ENCODE measurements at regions not wholly inside any gene's neighbourhood (a gene's known extent, or its start where the extent isn't known, plus 50 kb on each side); places are given as distances from the start of the nearest gene placed in this dataset.
"Not testable (repeated sequence)": the region's sequence is repeated elsewhere in the genome, so short reads cannot be mapped to it uniquely, and the experiment has no call there.

GRCh38 chr12:24659016-24659415 lies 289.9 kb downstream of the BCAT1 start:
- no peak for ATAC-seq
- TF ChIP-seq EZH2 (IDR thresholded peaks at IDR 0.05; ENCODE audit: low read length, unreplicated experiment) (no peak), EZH2phosphoT487 (IDR thresholded peaks at IDR 0.05; ENCODE audit: borderline replicate concordance, low read length) (no peak)
- Histone ChIP-seq H3K4me2 (ENCODE audit: low read length) (no peak overlapping the region), H3K9me3 (ENCODE audit: low read length) (no peaks in the 10 kb centered on the region), H3F3A (ENCODE audit: low read length, unreplicated experiment) (no peaks in the 10 kb centered on the region), H3K27me3 (ENCODE audit: low read length) (no peaks in the 10 kb centered on the region), H3K4me1 (ENCODE audit: insufficient read depth, low read length) (no peaks in the 10 kb centered on the region), H3K36me3 (ENCODE audit: low read depth, low read length) (no peaks in the 10 kb centered on the region), H3K9ac (ENCODE audit: low read length) (no peak overlapping the region), H3K4me3 (ENCODE audit: low read length) (no peak overlapping the region), H3K79me2 (ENCODE audit: low read length) (no peaks in the 10 kb centered on the region), H3K9me2 (replicated peaks; ENCODE audit: low read length) (no peaks in the 10 kb centered on the region), H2AFZ (ENCODE audit: low read length) (no peak overlapping the region), H3K27ac (ENCODE audit: low read length) (no peak overlapping the region), H4K20me1 (ENCODE audit: low read length) (no peaks in the 10 kb centered on the region)
- DNase-seq = no peak
- intact Hi-C loops (cut with micrococcal nuclease) = no loop called here
- POLR2A ChIA-PET (ENCODE audit: unreplicated experiment) = no interaction called here
- BruUV-seq (replicated peaks) = no TSS peak
- CTCF ChIA-PET = no interaction called here

- ATAC-seq; H3K27ac ChIP-seq (ENCODE audit: low read length); H3K4me1 ChIP-seq (ENCODE audit: insufficient read depth, low read length); H3K4me2 ChIP-seq (ENCODE audit: low read length); H2AFZ ChIP-seq (ENCODE audit: low read length); H3K4me3 ChIP-seq (ENCODE audit: low read length); H3F3A ChIP-seq (ENCODE audit: low read length, unreplicated experiment); DNase-seq; H3K36me3 ChIP-seq (ENCODE audit: low read depth, low read length); POLR2A ChIA-PET (ENCODE audit: unreplicated experiment); CTCF ChIA-PET; H4K20me1 ChIP-seq (ENCODE audit: low read length); H3K79me2 ChIP-seq (ENCODE audit: low read length); BruUV-seq (replicated peaks); H3K9me2 ChIP-seq (replicated peaks; ENCODE audit: low read length); H3K27me3 ChIP-seq (ENCODE audit: low read length); H3K9ac ChIP-seq (ENCODE audit: low read length); intact Hi-C loops (cut with micrococcal nuclease); H3K9me3 ChIP-seq (ENCODE audit: low read length): not testable (repeated sequence)
Measured at GRCh38 chr12:24654344-24654743, 294.6 kb downstream of the BCAT1 start.

GRCh38 chr12:24649634-24650033 lies 299.3 kb downstream of the BCAT1 start:
- TF ChIP-seq EZH2 (IDR thresholded peaks at IDR 0.05; ENCODE audit: low read length, unreplicated experiment) = no peak
- no peak for TF ChIP-seq CTCF (conservative IDR thresholded peaks at IDR 0.05; ENCODE audit: low read depth, low read length)
- no peak for TF ChIP-seq EZH2phosphoT487 (IDR thresholded peaks at IDR 0.05; ENCODE audit: borderline replicate concordance, low read length)
- H3K27me3 ChIP-seq (ENCODE audit: low read length) = no peaks in the 10 kb centered on the region
- no peak overlapping the region for H3K27ac ChIP-seq (ENCODE audit: low read length)
- no peaks in the 10 kb centered on the region for H3K36me3 ChIP-seq (ENCODE audit: low read depth, low read length)
- no peak for ATAC-seq
- H3K4me3 ChIP-seq (ENCODE audit: low read length) = no peak overlapping the region
- H3K9ac ChIP-seq (ENCODE audit: low read length) = no peak overlapping the region
- no peaks in the 10 kb centered on the region for H3K4me1 ChIP-seq (ENCODE audit: insufficient read depth, low read length)
- intact Hi-C loops (cut with micrococcal nuclease) = no loop called here
- POLR2A ChIA-PET (ENCODE audit: unreplicated experiment) = no interaction called here
- no peaks in the 10 kb centered on the region for H3K9me3 ChIP-seq (ENCODE audit: low read length)
- no peaks in the 10 kb centered on the region for H4K20me1 ChIP-seq (ENCODE audit: low read length)
- H3K4me2 ChIP-seq (ENCODE audit: low read length) = no peak overlapping the region
- DNase-seq = no peak
- H3F3A ChIP-seq (ENCODE audit: low read length, unreplicated experiment) = no peaks in the 10 kb centered on the region
- BruUV-seq (replicated peaks) = no TSS peak
- H2AFZ ChIP-seq (ENCODE audit: low read length) = no peak overlapping the region
- H3K79me2 ChIP-seq (ENCODE audit: low read length) = no peaks in the 10 kb centered on the region
- no peaks in the 10 kb centered on the region for H3K9me2 ChIP-seq (replicated peaks; ENCODE audit: low read length)
- CTCF ChIA-PET = no interaction called here

GRCh38 chr12:24649209-24649608 lies 299.7 kb downstream of the BCAT1 start:
- Histone ChIP-seq H3K9me3 (ENCODE audit: low read length) (no peaks in the 10 kb centered on the region), H3K4me1 (ENCODE audit: insufficient read depth, low read length) (no peaks in the 10 kb centered on the region), H3K27me3 (ENCODE audit: low read length) (no peaks in the 10 kb centered on the region), H3K9me2 (replicated peaks; ENCODE audit: low read length) (no peaks in the 10 kb centered on the region), H2AFZ (ENCODE audit: low read length) (no peak overlapping the region), H3K36me3 (ENCODE audit: low read depth, low read length) (no peaks in the 10 kb centered on the region), H3K4me2 (ENCODE audit: low read length) (no peak overlapping the region), H3K9ac (ENCODE audit: low read length) (no peak overlapping the region), H3K27ac (ENCODE audit: low read length) (no peak overlapping the region), H4K20me1 (ENCODE audit: low read length) (no peaks in the 10 kb centered on the region), H3K79me2 (ENCODE audit: low read length) (no peaks in the 10 kb centered on the region), H3F3A (ENCODE audit: low read length, unreplicated experiment) (no peaks in the 10 kb centered on the region), H3K4me3 (ENCODE audit: low read length) (no peak overlapping the region)
- BruUV-seq (replicated peaks) = no TSS peak
- ATAC-seq (no peak), DNase-seq (no peak)
- POLR2A ChIA-PET (ENCODE audit: unreplicated experiment) = no interaction called here
- CTCF ChIA-PET = no interaction called here
- intact Hi-C loops (cut with micrococcal nuclease) = no loop called here
- TF ChIP-seq EZH2 (IDR thresholded peaks at IDR 0.05; ENCODE audit: low read length, unreplicated experiment) = no peak
- no peak for TF ChIP-seq EZH2phosphoT487 (IDR thresholded peaks at IDR 0.05; ENCODE audit: borderline replicate concordance, low read length)
- no peak for TF ChIP-seq CTCF (conservative IDR thresholded peaks at IDR 0.05; ENCODE audit: low read depth, low read length)

Measured in PC-3 (cell line).